SU-DHL-6 (cell line): ENCODE measurements at regions not wholly inside any gene's neighbourhood (a gene's known extent, or its start where the extent isn't known, plus 50 kb on each side); places are given as distances from the start of the nearest gene placed in this dataset.

Experiments used
- CTCF ChIP-seq: fragments of 200-600 bp; sonication (generic); IDR thresholded peaks from one replicate; pipeline ENCODE4 v1.5.1; 2017; ENCODE audit warnings: antibody characterized with exemption, mild to moderate bottlenecking, low read length, moderate library complexity; ENCODE audit not compliant: insufficient read depth, poor library complexity, severe bottlenecking
- EZH2phosphoT487 ChIP-seq: fragments of 200-600 bp; sonication (generic), shearing (Covaris generic); conservative IDR thresholded peaks from 2 replicates; pipeline ENCODE4 v1.6.1; 2018; ENCODE audit warnings: mild to moderate bottlenecking, antibody characterized with exemption, low read length, moderate library complexity, mixed read lengths

DNA sequence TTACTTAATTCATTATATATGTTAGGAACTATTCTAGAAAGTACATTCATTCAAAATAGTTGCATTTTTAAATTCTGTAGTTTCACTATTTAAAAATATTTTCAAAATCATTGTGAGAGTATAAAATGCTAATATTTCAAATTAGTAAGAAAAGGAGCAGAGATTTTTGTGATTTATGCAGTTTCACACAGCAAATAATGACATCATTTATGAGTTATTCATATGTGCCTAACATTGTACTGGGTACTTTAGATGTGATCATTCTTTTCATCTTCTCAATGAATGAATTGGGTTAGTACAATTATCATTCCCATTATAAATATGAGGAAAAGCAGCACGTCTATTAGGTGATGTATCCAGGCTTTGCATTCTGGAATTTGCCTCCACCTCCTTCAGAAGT is 1451.0 kb upstream of the IGFBP7 start:
- TF ChIP-seq CTCF (no peak), EZH2phosphoT487 (no peak)
